Nephron (organoid): ENCODE measurements at regions not wholly inside any gene's neighbourhood (a gene's known extent, or its start where the extent isn't known, plus 50 kb on each side); places are given as distances from the start of the nearest gene placed in this dataset.

Source experiments
- H3K27ac Mint-ChIP-seq, 3 experiments: 2 replicates each; pipeline ENCODE4 v1.8.0; 2020; ENCODE audit warnings: mixed read lengths in 3 of 3, mild to moderate bottlenecking in 2 of 3, moderate library complexity in 1 of 3
- H3K27me3 Mint-ChIP-seq: 2 replicates; pipeline ENCODE4 v1.8.0; 2021; ENCODE audit warnings: low read depth, mild to moderate bottlenecking, moderate library complexity, mixed read lengths
- H3K36me3 Mint-ChIP-seq: 2 replicates; pipeline ENCODE4 v1.8.0; 2020; ENCODE audit warnings: low read depth, mixed read lengths
- H3K4me1 Mint-ChIP-seq: 2 replicates; pipeline ENCODE4 v1.8.0; 2020; ENCODE audit warnings: mixed read lengths
- H3K4me3 Mint-ChIP-seq, 3 experiments: 2 replicates each; pipeline ENCODE4 v1.8.0; 2020; ENCODE audit warnings: mild to moderate bottlenecking in 3 of 3, mixed read lengths in 3 of 3, moderate library complexity in 2 of 3
- H3K9me3 Mint-ChIP-seq: 2 replicates; pipeline ENCODE4 v1.8.0; 2020; ENCODE audit warnings: mixed read lengths
- CTCF ChIP-seq, 3 experiments: fragments of 200-600 bp; sonication (generic); IDR thresholded peaks; one replicate each; pipeline ENCODE4 v1.5.0; 2021; ENCODE audit warnings: antibody characterized with exemption in 3 of 3; ENCODE audit not compliant: unreplicated experiment in 3 of 3

- peaks cover 11% of the 10 kb centered on the region for H3K9me3 Mint-ChIP-seq
- no peak overlapping the region for H3K27ac Mint-ChIP-seq
- no peaks in the 10 kb centered on the region for H3K36me3 Mint-ChIP-seq
- no peaks in the 10 kb centered on the region for H3K27me3 Mint-ChIP-seq
- H3K4me1 Mint-ChIP-seq, result no peaks in the 10 kb centered on the region
- H3K4me3 Mint-ChIP-seq, result no peak overlapping the region
- no peak for TF ChIP-seq CTCF (IDR thresholded peaks at IDR 0.05; ENCODE audit: unreplicated experiment in 3 of 3)
These were observed 352.0 kb upstream of the GALNTL6 start for GRCh38 chr4:171461191-171461590.

GRCh38 chr4:171448919-171449481, 364.2 kb upstream of the GALNTL6 start:
- H3K27ac Mint-ChIP-seq, result no peak overlapping the region
- H3K4me1 Mint-ChIP-seq, result no peaks in the 10 kb centered on the region
- H3K9me3 Mint-ChIP-seq, result no peaks in the 10 kb centered on the region
- no peaks in the 10 kb centered on the region for H3K36me3 Mint-ChIP-seq
- H3K4me3 Mint-ChIP-seq, result no peak overlapping the region
- no peak for TF ChIP-seq CTCF (IDR thresholded peaks at IDR 0.05; ENCODE audit: unreplicated experiment in 3 of 3)
- H3K27me3 Mint-ChIP-seq, result no peaks in the 10 kb centered on the region

GRCh38 chr4:171448358-171448757, 364.8 kb upstream of the GALNTL6 start:
- H3K4me3 Mint-ChIP-seq, result no peak overlapping the region
- H3K27me3 Mint-ChIP-seq, result no peaks in the 10 kb centered on the region
- no peak for TF ChIP-seq CTCF (IDR thresholded peaks at IDR 0.05; ENCODE audit: unreplicated experiment in 3 of 3)
- no peaks in the 10 kb centered on the region for H3K36me3 Mint-ChIP-seq
- no peaks in the 10 kb centered on the region for H3K9me3 Mint-ChIP-seq
- H3K4me1 Mint-ChIP-seq, result no peaks in the 10 kb centered on the region
- H3K27ac Mint-ChIP-seq, result no peak overlapping the region

- Mint-ChIP-seq H3K36me3 (no peaks in the 10 kb centered on the region), H3K4me1 (no peaks in the 10 kb centered on the region), H3K27ac (no peak overlapping the region), H3K9me3 (no peaks in the 10 kb centered on the region), H3K4me3 (no peak overlapping the region), H3K27me3 (no peaks in the 10 kb centered on the region)
- no peak for TF ChIP-seq CTCF (IDR thresholded peaks at IDR 0.05; ENCODE audit: unreplicated experiment in 3 of 3)
These were observed 371.8 kb upstream of the GALNTL6 start for GRCh38 chr4:171441300-171441941.

GRCh38 chr4:171433674-171434073, 379.5 kb upstream of the GALNTL6 start:
- Mint-ChIP-seq H3K4me3 (no peak overlapping the region), H3K4me1 (no peaks in the 10 kb centered on the region), H3K27me3 (no peaks in the 10 kb centered on the region), H3K9me3 (no peaks in the 10 kb centered on the region), H3K36me3 (no peaks in the 10 kb centered on the region), H3K27ac (no peak overlapping the region)
- no peak for TF ChIP-seq CTCF (IDR thresholded peaks at IDR 0.05; ENCODE audit: unreplicated experiment in 3 of 3)

GRCh38 chr4:171432536-171432935, 380.7 kb upstream of the GALNTL6 start:
- TF ChIP-seq CTCF (IDR thresholded peaks at IDR 0.05; ENCODE audit: unreplicated experiment in 3 of 3), result no peak
- H3K36me3 Mint-ChIP-seq, result no peaks in the 10 kb centered on the region
- H3K27me3 Mint-ChIP-seq, result no peaks in the 10 kb centered on the region
- H3K9me3 Mint-ChIP-seq, result no peaks in the 10 kb centered on the region
- no peak overlapping the region for H3K27ac Mint-ChIP-seq
- H3K4me3 Mint-ChIP-seq, result no peak overlapping the region
- H3K4me1 Mint-ChIP-seq, result no peaks in the 10 kb centered on the region
